Mucosa of rectum (tissue), 2 donors: ENCODE measurements at regions not wholly inside any gene's neighbourhood (a gene's known extent, or its start where the extent isn't known, plus 50 kb on each side); places are given as distances from the start of the nearest gene placed in this dataset.

Experiments
- H3K27ac ChIP-seq, 2 donors: one replicate each; pipeline ENCODE4 v1.7.0; 2013; ENCODE audit warnings: inconsistent platforms in 2 of 2, low read depth in 2 of 2, low read length in 2 of 2
- H3K27me3 ChIP-seq, 2 donors: one replicate each; pipeline ENCODE4 v1.7.0; 2013; ENCODE audit warnings: low read length in 2 of 2; ENCODE audit not compliant: control insufficient read depth in 2 of 2, insufficient read depth in 2 of 2
- H3K36me3 ChIP-seq, 2 donors: one replicate each; pipeline ENCODE4 v1.7.0; 2013; ENCODE audit warnings: low read length in 2 of 2; ENCODE audit not compliant: control insufficient read depth in 2 of 2, insufficient read depth in 2 of 2
- H3K4me1 ChIP-seq, 2 donors: one replicate each; pipeline ENCODE4 v1.7.0; 2013; ENCODE audit warnings: low read length in 2 of 2, mild to moderate bottlenecking in 1 of 2; ENCODE audit not compliant: control insufficient read depth in 2 of 2, insufficient read depth in 2 of 2
- H3K4me3 ChIP-seq, 2 donors: one replicate each; pipeline ENCODE4 v1.7.0; 2013; ENCODE audit warnings: low read length in 2 of 2
- H3K9ac ChIP-seq, 2 donors: one replicate each; pipeline ENCODE4 v1.7.0; 2013; ENCODE audit warnings: low read length in 2 of 2, low read depth in 1 of 2, mild to moderate bottlenecking in 1 of 2
- H3K9me3 ChIP-seq, 2 donors: one replicate each; pipeline ENCODE4 v1.7.0; 2013; ENCODE audit warnings: low read length in 2 of 2; ENCODE audit not compliant: control insufficient read depth in 2 of 2
- donor health status: healthy.
- donor health status: Normal muscosa, but diverticular disease.

DNA sequence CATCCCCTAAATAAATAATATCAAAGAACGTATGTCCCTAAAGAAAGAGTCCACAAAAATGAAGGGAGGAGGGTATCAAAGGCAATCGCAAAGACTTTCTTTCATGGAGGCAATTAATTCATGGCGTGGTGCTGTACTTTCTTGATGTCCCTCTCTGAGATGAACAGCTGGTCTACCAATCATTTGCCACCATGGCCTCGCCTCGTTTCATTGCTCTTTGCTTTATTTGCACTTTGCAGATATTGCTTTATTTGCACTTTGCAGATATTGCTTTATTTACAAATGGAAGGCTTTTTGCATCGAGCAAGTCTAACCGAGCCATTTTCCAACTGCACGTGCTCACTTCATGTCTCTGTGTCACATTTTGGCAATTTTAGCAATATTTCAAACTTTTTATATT lies 104.0 kb upstream of the PTCH1 start:
- Histone ChIP-seq H3K9me3 (no peaks in the 10 kb centered on the region), H3K27ac (no peak overlapping the region), H3K36me3 (no peaks in the 10 kb centered on the region), H3K4me1 (peaks cover 2 to 5% of the 10 kb centered on the region in 2 donors), H3K9ac (no peak overlapping the region), H3K4me3 (no peak overlapping the region), H3K27me3 (no peaks in the 10 kb centered on the region)

DNA sequence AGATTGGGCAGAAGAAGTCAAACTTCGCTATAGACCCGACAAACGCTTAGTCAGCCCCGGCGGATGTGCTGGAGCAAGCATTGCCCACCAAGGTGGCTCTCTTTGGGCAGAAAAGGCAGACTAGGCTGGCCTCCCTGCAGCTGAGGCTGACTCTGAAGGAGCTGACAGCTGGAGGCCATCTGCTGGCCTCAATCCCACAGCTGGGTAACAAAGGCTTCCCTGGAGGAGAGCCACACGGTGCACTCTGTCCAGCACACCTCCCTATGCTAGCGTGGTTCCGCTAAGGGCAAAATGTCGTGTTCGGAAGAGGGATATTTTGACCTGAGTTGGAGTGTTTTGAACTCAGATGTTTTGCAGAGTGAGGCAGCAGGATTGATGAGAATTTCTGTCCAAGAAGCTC lies 103.5 kb upstream of the PTCH1 start:
- Histone ChIP-seq H3K27ac (no peak overlapping the region), H3K27me3 (no peaks in the 10 kb centered on the region), H3K4me3 (no peak overlapping the region), H3K4me1 (peaks cover 2 to 5% of the 10 kb centered on the region in 2 donors), H3K9me3 (no peaks in the 10 kb centered on the region), H3K9ac (no peak overlapping the region), H3K36me3 (no peaks in the 10 kb centered on the region)

DNA sequence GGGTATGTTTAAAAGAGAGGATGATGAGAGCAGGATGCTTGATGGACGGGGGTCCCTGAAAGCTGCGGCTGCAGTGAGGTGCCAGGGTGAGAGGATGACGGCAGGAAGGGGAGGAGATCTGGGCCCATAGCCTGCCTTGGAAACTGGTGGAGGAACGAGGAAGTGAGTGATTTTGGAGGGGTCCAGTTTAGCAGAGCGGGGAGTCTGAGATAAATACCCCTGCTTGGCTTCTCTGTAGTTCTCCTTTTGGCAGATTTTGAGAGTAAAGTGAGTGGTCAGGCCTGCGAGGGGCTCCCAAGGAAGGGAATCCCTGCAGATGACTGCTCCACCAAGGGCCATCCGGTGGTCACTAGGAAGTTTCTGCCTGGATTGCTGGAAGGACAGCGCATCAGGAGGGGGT lies 98.5 kb upstream of the PTCH1 start:
- H3K27me3 ChIP-seq: no peaks in the 10 kb centered on the region
- H3K4me3 ChIP-seq: no peak overlapping the region
- no peaks in the 10 kb centered on the region for H3K9me3 ChIP-seq
- H3K36me3 ChIP-seq: no peaks in the 10 kb centered on the region
- no peak overlapping the region for H3K9ac ChIP-seq
- H3K27ac ChIP-seq: no peak overlapping the region
- peaks cover 2% of the 10 kb centered on the region in 2 donors for H3K4me1 ChIP-seq

DNA sequence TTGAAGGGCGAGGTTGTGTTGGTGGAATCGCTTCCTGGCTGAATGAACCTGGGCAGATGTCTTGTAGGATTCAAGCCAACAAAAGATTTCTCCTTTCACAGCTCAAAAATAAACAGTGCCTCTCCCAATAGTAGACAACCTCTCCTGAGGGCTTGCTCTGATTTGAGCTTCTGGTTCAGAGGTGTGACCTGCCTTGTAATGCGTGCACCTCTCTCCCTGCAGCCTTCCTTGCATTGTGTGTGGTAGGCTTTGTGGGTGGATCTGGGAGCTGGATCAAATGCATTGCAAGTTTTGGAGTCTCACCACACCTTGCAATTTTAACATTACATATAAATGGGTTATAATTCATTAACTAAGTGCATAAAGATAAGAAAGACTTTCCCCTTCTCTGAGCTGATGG lies 96.9 kb upstream of the PTCH1 start:
- no peaks in the 10 kb centered on the region for H3K36me3 ChIP-seq
- H3K4me3 ChIP-seq: no peak overlapping the region
- H3K27ac ChIP-seq: no peak overlapping the region
- no peaks in the 10 kb centered on the region for H3K27me3 ChIP-seq
- H3K9ac ChIP-seq: no peak overlapping the region
- no peaks in the 10 kb centered on the region for H3K9me3 ChIP-seq
- H3K4me1 ChIP-seq: peaks cover 0 to 2% of the 10 kb centered on the region in 2 donors

DNA sequence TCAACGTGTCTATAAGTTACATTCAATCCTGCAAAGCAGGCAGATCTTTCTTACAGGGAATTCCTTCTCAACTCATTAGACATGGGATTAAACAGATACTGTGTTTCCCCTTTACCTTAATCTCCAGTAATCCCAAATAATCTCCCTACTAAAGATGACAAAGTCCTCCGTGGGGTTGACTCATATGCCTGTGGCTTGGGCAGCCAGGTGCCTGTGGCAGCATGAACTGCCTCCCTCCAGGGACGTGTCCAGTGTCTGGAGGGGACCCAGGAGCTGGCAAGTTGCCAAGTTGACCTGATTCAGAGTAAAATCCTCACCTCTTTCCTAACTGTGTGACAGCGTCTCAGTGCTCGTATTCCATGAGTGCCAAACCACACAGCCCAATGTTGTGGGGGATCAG lies 94.6 kb upstream of the PTCH1 start:
- Histone ChIP-seq H3K36me3 (no peaks in the 10 kb centered on the region), H3K4me1 (peaks cover 0 to 2% of the 10 kb centered on the region in 2 donors), H3K9me3 (no peaks in the 10 kb centered on the region), H3K27ac (no peak overlapping the region), H3K27me3 (no peaks in the 10 kb centered on the region), H3K9ac (no peak overlapping the region), H3K4me3 (no peak overlapping the region)

DNA sequence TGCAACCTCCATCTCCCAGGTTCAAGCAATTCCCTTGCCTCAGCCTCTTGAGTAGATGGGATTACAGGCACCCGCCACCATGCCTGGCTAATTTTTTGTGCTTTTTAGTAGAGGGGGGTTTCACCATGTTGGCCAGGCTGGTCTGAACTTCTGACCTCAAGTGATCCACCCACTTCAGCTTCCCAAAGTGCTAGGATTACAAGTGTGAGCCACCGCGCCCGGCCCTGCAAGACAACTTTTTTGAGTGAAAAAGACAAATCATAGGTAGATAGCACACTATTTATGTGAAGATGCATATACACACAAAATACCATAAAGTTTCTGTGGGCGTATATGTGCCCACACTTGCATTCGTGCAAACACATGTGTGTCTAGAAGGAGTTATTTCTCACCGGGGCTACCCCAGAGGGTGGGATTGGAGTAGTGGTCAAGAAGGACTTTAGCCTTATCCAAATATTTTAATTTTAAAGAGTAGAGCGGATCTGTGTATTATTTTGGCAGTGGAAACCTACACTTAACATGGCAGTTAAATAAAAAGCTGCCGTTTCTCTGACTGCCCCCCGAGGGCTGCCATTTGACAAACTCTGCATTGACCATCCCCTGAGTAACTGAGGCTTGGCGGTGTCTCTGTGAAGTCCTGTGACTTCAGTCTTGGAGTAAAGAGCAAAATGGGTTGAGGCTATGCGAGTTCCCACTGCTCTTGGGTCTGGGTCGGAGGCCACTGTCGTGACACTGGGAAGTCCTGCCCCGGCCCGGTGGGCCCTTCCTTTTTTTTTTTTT lies 93.4 kb upstream of the PTCH1 start:
- no peak overlapping the region for H3K4me3 ChIP-seq
- no peaks in the 10 kb centered on the region for H3K27me3 ChIP-seq
- no peaks in the 10 kb centered on the region for H3K9me3 ChIP-seq
- no peak overlapping the region for H3K27ac ChIP-seq
- H3K4me1 ChIP-seq: peaks cover 0 to 2% of the 10 kb centered on the region in 2 donors
- no peaks in the 10 kb centered on the region for H3K36me3 ChIP-seq
- H3K9ac ChIP-seq: no peak overlapping the region

DNA sequence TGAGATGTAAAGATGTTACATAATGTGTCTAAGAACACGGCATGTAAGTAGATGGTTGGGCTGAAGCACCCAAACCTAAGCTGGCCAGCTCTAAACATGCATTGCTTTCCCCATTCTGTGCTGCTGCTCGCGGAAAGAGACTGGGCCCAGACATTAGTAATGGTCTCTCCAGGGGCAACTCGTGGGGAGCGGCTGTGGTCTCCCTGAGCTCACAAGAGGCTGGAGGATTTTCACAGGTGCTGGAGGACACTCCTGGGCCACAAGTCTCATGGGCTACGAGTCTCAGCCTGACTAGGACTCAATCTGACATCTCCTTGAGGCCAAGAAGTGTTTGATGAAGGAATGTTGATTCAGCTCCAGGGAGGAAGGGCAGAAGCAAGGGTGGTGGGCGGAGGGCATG lies 92.7 kb upstream of the PTCH1 start:
- Histone ChIP-seq H3K27ac (no peak overlapping the region), H3K9me3 (no peaks in the 10 kb centered on the region), H3K9ac (no peak overlapping the region), H3K36me3 (no peaks in the 10 kb centered on the region), H3K4me3 (no peak overlapping the region), H3K4me1 (peaks cover 0 to 2% of the 10 kb centered on the region in 2 donors), H3K27me3 (no peaks in the 10 kb centered on the region)

DNA sequence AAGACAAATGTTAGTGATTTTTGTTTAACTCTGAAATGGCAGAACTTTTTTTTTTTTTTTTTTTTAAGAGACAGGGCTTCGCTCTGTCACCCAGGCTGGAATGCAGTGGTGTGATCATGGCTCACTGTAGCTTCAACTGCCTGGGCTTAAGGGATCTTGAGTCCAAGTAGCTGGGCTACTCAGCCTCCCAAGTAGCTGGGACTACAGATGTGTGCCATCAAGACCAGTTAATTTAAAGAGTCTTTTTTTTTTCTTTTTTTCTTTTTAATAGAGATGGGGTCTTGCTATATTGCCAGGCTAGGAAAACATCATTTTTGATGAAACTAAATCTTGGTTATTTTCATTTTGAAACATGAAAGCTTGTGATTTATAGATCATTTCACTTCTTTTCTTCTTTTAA lies 91.6 kb upstream of the PTCH1 start:
- Histone ChIP-seq H3K27ac (no peak overlapping the region), H3K9me3 (no peaks in the 10 kb centered on the region), H3K4me3 (no peak overlapping the region), H3K4me1 (peaks cover 0 to 2% of the 10 kb centered on the region in 2 donors), H3K9ac (no peak overlapping the region), H3K36me3 (no peaks in the 10 kb centered on the region), H3K27me3 (no peaks in the 10 kb centered on the region)

DNA sequence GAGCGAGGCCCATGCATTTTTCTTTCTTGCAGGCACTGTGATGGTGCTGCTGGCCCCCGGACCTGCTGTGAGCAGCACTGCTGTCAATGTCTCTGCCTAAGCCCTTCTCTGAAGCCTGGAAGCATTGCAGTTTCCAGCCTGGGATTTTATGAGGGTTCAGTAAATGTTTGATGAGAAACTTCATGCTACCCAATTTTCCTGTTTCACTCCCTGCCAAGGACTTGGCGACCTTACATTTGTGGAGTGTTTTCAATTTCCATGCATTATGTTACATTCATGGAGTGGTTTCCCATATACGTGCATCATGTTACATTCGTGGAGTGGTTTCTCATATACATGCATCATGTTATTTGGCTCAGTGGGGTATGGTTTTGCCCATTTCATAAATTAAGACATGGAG lies 90.7 kb upstream of the PTCH1 start:
- Histone ChIP-seq H3K27ac (no peak overlapping the region), H3K9me3 (no peaks in the 10 kb centered on the region), H3K27me3 (no peaks in the 10 kb centered on the region), H3K9ac (no peak overlapping the region), H3K4me1 (peaks cover 0 to 2% of the 10 kb centered on the region in 2 donors), H3K4me3 (no peak overlapping the region), H3K36me3 (no peaks in the 10 kb centered on the region)

DNA sequence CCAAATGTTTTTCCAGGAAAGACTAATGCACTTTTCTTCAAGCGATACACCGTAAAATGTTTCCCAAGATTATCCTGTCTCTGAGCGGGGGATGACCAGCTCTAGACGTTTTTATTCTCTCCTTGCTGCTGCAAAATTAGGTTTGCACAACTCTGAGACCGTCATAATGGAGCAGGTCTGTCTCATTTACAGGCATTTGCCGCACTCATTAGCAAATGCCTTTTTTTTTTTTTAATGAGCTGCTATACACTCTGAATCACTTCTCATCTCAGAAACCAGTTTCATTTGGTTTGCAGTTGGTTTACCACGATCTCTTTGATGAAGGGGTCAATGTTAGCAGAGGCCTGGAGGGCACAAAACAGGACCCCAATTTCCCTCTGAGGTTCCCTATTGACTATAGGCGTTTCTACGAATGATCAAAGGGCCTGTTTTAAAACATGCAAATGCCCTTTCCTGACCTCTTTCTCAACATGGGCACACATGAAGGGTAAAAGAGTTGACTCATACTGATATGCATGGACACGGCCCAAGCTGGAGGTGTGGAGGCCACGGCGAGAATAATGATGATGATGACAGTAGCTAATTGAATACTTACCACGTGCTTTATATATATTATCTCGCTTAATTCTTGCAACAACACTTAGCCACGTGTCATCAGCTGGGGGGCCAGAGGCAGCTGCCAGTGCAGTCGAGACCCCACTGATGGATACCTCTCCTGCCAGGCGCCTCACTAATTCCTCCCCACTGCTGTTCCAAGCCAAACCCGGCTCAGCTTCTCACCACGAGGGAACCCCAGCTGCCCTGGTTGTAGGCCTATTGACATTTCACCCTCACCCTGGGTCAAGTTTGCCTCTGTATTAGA lies 89.9 kb upstream of the PTCH1 start:
- Histone ChIP-seq H3K9me3 (no peaks in the 10 kb centered on the region), H3K27ac (no peak overlapping the region), H3K36me3 (no peaks in the 10 kb centered on the region), H3K4me1 (peaks cover 0 to 2% of the 10 kb centered on the region in 2 donors), H3K4me3 (no peak overlapping the region), H3K9ac (no peak overlapping the region), H3K27me3 (no peaks in the 10 kb centered on the region)
